Cardiac fibroblast (primary cell): ENCODE measurements at regions not wholly inside any gene's neighbourhood (a gene's known extent, or its start where the extent isn't known, plus 50 kb on each side); places are given as distances from the start of the nearest gene placed in this dataset.
A peak's percentile ranks its signal among the peaks of the same experiment; 100 is the strongest.
"Not testable (repeated sequence)": the region's sequence is repeated elsewhere in the genome, so short reads cannot be mapped to it uniquely, and the experiment has no call there.

Experiments
- DNase-seq, 2 donors: peaks; one replicate each; pipeline versions ENCODE4 v3.0.0 to v3.0.0-alpha.2; 2010; ENCODE audit warnings: low read depth in 2 of 2
- H3K4me3 ChIP-seq, 2 donors: replicated peaks in 1 of 2; 1 replicate in 1 of 2; 2 replicates in 1 of 2; pipeline ENCODE4 v1.5.1; 2011; ENCODE audit warnings: low read depth in 2 of 2, low read length in 2 of 2, mild to moderate bottlenecking in 2 of 2, moderate library complexity in 1 of 2
- TF ChIP-seq, protein P1 (sequence below): IDR thresholded peaks from one replicate; pipeline ENCODE4 v1.5.1; 2011; ENCODE audit warnings: low read depth, mild to moderate bottlenecking, low read length, inconsistent platforms

DNA sequence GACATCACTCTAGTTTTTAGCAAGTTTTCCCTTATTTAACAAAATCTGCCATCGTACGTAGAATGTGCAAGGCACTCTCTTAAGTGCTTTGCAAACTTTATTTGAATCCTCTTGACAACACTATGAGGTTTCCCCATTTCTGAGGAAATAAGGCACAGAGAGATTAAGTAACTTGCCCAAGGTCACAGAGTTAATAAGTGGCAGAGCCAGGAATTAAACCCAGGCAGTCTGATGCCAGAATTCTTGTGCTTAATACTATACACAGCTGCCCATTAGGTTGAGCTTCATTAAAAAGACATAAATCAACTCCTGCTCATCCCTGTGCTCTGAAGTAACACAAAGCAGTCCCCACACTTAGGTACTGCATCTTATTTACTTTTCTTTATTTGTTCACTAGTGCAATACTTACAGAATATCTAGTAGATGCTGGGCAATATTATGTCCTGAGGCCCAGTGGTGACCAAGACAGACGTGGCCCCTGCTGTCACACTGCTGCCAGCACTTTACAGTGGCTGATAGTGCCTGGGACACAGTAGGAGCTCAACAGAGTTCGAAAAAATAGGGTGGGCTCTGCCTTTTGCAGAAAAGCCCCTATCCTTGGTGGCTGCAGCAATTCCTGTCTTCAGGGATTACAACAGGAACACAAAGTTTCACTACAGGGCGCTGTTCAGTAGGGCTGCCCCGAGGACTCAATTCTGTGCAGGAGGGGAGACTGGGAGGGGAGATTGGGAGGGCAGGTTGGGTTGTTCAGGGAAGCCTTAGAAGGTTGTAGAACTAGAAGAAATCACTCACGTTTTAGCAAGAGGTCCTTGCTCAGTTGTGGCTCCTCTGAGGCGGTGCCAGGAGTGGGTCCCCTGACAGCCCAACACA lies 138.3 kb upstream of the TPM1 start:
- DNase-seq: peak in 1 of 2 donors; percentile 62
- H3K4me3 ChIP-seq: no peak overlapping the region
- TF ChIP-seq, protein P1, sequence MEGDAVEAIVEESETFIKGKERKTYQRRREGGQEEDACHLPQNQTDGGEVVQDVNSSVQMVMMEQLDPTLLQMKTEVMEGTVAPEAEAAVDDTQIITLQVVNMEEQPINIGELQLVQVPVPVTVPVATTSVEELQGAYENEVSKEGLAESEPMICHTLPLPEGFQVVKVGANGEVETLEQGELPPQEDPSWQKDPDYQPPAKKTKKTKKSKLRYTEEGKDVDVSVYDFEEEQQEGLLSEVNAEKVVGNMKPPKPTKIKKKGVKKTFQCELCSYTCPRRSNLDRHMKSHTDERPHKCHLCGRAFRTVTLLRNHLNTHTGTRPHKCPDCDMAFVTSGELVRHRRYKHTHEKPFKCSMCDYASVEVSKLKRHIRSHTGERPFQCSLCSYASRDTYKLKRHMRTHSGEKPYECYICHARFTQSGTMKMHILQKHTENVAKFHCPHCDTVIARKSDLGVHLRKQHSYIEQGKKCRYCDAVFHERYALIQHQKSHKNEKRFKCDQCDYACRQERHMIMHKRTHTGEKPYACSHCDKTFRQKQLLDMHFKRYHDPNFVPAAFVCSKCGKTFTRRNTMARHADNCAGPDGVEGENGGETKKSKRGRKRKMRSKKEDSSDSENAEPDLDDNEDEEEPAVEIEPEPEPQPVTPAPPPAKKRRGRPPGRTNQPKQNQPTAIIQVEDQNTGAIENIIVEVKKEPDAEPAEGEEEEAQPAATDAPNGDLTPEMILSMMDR: peak; percentile 65

DNA sequence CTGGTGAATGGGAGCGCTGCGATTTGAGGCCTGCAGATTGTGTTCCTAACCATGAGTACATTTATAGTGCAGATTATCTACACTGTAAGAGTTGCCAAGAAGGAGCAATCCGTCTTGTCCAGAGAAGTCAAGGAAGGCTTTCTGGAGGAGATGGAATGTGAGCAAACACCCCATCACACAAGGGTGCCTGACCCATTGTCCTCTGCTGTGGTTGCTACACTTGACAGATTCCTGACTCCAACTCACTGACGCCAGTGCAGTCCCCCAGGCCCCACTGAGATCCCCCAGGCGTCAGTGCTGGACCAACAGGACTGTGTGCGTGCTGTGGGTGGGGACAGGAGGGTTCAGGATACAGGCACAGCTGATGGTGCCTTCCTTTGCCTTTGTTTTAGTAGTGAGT lies 135.9 kb upstream of the TPM1 start:
- no peak for DNase-seq
- H3K4me3 ChIP-seq: no peak overlapping the region
- TF ChIP-seq, protein P1: no peak

DNA sequence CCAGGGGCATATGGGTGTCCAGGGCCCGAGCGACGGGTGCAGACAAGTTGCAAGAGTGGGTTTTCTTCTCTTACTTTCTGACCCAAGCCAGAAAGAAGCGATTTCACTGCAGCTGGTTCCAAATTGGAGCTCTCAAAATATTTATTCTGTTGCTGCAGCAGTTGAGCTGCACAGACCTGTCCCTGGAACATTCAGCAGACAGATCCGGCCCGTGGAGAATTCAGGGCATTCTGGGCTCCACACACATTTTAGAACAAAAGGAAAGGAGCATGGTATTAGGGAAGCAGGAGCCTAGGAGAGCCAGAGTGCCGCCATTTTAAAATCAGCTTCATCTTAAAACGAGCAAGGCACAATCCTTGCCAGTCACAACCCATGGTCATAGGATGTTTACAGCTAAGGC lies 135.3 kb upstream of the TPM1 start:
- TF ChIP-seq, protein P1: no peak
- no peak overlapping the region for H3K4me3 ChIP-seq
- no peak for DNase-seq

DNA sequence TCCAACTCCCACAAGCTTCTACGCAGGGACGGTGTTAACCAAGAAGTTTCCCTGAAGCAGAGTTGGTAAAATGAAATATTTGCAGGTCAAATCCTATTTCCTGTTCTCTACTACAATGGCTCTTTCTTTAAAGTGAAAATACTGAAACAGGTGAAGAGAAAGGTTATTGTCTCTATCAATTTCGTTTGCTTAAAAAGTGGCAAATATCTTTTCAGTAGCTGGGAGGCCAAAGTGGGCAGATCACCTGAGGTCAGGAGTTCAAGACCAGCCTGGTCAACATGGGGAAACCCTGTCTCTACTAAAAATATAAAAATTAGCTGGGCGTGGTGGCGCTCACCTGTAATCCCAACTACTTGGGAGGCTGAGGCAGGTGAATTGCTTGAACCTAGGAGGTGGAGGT lies 134.2 kb upstream of the TPM1 start:
- not testable (repeated sequence) for DNase-seq, H3K4me3 ChIP-seq

DNA sequence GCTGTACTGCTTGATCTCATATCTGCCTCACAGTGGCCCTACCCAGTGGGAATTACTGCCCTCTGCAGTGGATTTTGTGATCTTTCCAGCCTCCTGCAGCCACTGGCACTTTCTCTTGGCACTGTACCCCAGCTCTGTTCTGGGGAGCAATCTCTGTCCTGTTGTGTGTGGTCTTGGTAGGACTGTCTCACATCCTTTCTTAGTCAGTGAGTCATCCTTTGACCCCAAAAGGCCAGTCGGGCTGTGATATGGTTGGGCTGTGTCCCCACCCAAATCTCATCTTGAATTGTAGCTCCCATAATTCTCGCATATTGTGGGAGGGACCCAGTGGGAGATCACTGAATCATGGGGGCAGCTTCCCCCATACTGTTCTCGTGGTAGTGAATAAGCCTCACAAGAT lies 133.3 kb upstream of the TPM1 start:
- DNase-seq: no peak
- TF ChIP-seq, protein P1: no peak
- no peak overlapping the region for H3K4me3 ChIP-seq

DNA sequence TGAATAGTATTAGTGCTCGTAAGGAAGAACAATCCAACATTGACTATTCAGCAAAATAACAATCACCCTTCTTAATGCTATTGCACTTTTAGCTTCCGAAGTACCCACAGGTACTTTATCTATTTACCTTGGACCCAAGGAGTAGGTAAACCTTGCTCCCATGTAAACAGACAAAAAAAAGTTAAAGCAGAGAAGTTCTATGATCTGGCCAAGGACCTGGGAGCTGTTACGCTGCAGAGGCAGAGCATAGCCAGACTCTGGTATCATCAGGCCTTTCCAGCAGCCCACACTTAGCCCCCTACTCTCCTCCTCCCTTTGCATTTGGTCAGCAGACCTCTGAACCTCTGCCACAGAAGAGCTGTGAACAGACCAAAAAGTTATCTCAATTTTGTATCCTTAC lies 130.3 kb upstream of the TPM1 start:
- no peak overlapping the region for H3K4me3 ChIP-seq
- TF ChIP-seq, protein P1: no peak
- DNase-seq: no peak

DNA sequence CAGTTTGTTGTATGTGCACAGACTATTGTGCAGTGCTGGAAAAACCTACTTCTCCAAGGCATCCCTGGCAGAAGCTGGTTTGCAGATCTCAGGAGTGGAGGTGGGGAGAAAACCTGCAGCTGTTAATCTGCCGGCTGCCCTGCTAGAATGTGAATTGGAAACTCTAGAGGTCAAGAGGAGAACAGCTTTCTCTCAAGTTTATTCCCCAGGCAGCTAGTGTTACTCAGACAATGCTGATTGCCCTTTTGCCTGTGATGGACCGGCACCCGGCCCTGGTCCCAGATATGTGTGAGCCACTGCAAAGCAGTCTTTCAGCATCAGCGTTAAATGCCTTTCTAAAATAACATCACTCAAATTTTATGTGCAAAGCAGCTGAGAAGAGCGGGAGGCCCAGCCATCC lies 129.7 kb upstream of the TPM1 start:
- no peak overlapping the region for H3K4me3 ChIP-seq
- TF ChIP-seq, protein P1: no peak
- no peak for DNase-seq
